Activated CD4-positive, CD25-positive, alpha-beta regulatory T cell treated with anti-CD3 and anti-CD28 coated beads, Interleukin-2, amount 50 U/mL, for 72 hours (primary cell): ENCODE measurements at regions not wholly inside any gene's neighbourhood (a gene's known extent, or its start where the extent isn't known, plus 50 kb on each side); places are given as distances from the start of the nearest gene placed in this dataset.
"Not testable (repeated sequence)": the region's sequence is repeated elsewhere in the genome, so short reads cannot be mapped to it uniquely, and the experiment has no call there.

Experiments used
- DNase-seq: peaks from one replicate; pipeline ENCODE4 v3.0.0; 2021

DNA sequence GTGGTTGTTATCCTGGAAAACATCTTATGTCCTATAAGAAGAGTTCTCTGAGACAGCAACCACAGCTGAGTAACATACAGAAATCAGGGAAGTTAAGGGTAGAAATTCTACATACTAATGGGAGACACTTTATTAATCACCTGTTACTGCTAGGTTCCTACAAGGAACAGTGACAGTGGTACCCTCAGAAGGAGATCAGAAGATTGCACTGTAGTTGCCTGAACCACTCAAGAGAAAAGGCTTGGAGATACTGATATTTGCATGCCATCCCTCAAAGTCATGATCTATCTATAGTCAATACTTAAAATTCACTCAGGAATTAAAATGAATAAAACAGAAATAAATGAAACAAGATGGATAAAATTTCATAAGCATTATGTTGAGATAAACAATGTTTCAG, 136.0 kb downstream of the LMLN start:
- DNase-seq: no peak

DNA sequence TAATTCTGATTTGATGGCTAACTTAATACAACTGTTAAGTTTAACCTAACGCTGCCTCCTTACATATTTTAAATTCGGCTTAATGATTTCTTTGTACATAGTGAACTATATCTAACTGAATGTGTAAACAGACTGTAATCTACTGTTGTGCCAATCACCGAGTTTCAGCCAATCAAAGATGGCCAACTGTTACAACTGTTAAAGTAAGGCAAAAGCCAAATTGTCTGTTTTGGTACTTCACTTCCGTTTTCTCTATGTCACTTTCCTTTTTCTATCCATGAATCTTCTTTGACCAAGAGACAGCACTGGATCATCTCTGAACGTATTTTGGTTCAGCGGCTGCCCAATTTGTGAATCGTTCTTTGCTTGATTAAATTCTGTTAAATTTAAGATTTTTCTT, 137.0 kb downstream of the LMLN start:
- DNase-seq: no peak

DNA sequence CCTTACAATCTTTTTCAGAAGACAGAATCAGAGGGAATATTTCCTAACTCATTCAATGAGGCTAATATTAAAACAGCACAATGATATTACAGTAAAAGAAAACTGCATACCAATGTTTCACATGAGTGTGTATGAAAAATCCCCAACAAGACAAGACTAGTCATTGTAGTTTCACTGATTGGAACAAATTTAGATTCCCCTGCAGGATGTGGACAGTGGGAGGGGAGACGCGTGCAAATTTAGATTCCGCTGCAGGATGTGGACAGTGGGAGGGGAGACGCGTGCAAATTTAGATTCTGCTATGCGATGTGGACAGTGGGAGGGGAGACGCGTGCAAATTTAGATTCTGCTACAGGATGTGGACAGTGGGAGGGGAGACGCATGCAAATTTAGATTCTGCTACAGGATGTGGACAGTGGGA, 138.7 kb downstream of the LMLN start:
- DNase-seq: not testable (repeated sequence)

DNA sequence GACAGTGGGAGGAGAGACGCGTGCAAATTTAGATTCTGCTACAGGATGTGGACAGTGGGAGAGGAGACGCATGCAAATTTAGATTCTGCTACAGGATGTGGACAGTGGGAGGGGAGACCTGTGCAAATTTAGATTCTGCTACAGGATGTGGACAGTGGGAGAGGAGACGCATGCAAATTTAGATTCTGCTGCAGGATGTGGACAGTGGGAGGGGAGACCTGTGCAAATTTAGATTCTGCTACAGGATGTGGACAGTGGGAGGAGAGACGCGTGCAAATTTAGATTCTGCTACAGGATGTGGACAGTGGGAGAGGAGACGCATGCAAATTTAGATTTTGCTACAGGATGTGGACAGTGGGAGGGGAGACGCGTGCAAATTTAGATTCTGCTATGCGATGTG, 143.1 kb downstream of the LMLN start:
- DNase-seq: not testable (repeated sequence)

DNA sequence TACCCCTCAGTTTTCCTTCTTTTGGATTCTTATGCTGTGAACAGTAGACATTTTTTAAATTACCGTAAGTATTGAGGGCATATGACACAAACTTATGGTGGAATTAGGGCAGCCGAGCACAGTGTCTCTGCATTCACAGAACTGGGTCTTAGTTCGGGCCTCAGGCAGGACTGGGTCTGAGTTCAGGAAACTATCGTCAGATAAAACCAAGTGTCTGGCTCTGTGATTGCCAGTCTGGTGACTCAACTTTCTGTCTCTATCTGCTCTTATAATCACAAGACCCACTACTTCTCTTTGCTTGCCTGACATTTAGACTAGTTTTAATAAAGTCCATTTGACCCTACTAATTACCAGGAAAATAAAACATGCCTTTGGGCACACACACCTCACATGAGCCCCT, 146.2 kb downstream of the LMLN start:
- DNase-seq: no peak

DNA sequence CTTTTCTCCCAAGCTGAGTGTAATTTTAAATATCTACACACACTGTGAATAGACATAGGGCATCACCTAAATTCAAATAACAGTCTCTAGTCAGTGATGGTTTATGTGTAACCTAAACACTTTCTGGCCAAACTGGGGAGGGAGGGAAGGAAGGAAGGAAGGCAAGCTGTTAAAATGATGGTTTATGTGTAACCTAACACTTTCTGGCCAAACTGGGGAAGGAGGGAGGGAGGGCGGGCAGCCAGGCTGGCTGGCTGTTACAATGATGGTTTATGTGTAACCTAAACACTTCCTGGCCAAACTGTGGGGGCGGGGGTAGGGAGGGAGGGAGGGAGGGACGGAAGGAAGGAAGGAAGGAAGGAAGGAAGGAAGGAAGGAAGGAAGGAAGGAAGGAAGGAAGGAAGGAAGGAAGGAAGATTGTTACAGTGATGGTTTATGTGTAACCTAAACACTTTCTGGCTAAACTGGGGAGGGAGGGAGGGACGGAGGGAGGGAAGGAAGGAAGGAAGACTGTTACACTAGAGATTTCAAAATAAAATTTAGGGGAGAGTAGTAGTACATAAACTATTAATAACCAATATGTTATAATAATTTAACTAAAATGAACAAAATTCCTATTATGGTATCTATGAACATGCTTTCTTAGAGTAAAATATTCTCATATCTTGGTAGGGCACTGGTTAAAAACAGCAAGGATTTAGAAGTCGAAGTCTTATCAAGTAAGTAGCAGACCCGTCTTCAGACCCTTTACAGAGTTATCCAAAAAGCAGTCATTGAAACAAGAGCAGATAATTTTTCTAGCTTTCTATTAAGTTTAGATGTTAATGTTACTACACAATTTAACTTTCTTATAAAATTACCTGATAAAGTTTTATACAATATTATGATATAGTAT, 148.1 kb downstream of the LMLN start:
- no peak for DNase-seq

DNA sequence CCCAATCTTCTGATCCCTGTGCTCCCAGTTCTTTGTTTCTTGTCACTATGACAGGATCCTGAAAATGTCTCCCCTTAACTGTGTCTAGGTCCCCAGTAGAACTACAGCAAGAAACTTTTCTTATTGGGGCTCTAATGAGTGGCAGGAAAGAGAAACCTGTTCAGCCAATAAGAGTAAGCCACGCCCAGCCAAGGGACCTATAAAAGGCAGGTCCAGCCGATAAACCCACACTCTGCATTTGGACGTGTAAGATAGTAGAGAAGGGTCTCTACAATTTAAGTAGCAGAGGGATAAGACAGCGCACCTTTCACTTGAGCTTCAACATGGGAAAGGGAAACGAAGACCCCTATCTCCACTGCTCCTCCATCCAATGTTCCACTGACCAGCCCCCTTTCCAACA, 149.9 kb downstream of the LMLN start:
- no peak for DNase-seq

DNA sequence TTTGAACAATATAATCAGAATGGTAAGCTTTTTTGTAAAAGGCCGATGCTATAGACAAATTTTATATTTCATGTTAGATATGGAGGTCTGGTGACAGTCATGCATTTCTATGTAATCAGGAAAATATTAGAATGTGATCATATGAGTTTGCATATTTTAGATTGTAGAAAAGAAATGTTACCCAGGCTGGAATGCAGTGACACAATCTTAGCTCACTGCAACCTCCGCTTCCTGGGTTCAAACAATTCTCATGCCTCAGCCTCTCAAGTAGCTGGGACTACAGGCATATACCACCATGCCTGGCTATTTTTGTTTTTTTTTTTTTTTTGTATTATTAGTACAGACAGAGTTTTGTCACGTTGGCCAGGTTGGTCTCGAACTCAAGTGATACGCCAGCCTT, 152.0 kb downstream of the LMLN start:
- DNase-seq: no peak

DNA sequence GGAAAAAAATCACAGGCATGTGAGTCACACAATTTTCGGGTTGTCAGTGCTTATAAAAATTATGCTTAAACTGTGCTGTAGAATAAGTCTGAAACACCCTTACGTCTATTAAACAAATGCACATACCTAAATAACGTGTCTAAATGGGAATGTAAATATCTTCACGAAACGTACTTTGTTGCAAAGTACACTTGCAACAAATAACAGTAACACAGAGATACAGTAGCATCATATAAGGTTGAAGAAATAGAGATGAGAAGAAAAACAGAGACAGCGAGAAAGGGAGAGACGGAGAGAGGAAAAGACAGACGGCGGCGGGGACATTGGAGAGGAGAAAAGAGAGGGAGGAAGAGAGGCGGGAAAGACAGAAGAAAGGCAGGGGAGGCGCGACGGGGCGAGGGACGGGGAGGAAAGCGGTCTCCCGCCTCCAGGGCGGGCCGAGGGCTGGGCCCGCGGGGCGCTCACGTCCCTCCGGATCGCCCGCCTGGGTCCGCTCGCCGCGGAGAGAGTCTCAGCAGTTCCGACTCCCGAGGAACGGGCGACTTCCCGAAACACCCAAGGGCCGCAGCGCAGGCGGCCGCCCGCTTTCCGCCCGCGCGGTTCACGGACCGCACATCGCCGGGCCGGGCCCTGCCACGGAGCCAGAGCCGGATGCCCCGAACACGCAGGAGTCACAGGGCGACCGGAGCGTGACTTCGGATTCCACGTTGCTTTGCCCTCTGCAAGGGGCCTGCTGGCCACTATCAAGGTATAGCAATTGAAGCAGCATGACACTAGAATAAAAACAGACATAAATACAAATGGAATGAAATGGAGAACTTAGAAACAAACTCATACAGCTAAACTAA, 153.4 kb downstream of the LMLN start:
- DNase-seq: no peak

DNA sequence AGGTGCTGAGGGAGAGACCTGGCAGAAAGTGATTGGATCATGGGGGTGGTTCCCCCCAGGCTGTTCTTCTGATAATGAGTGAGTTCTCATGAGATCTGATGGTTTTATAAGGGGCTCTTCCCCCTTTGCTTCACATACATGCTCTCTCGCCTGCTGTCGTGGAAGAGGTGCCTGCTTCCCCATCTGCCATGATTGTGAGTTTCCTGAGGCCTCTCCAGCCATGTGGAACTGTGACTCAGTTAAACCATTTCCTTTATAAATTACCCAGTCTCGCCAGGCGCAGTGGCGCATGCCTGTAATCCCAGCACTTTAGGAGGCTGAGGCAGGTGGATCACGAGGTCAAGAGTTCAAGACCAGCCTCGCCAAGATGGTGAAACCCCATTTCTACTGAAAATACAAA, 154.5 kb downstream of the LMLN start:
- DNase-seq: not testable (repeated sequence)

DNA sequence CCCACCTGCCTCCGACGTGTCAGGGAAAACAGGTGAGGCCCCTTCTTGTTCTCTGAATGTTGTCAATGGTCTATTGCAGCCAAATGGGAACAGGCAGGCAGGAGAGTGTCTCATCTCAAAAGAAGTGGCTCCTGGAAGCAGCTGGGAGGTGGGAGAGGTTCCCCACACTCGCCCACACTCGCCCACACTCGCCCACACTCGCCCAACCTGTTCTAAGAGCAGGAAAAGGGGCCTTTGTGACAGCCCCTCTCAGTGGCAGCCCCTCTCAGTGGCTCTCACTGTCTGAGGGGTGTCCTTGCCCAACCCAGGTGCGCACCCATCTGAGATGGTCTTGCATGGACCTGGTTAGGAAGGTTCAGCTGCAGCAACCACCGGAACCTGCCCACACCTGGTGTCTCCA, 162.2 kb downstream of the LMLN start:
- not testable (repeated sequence) for DNase-seq

DNA sequence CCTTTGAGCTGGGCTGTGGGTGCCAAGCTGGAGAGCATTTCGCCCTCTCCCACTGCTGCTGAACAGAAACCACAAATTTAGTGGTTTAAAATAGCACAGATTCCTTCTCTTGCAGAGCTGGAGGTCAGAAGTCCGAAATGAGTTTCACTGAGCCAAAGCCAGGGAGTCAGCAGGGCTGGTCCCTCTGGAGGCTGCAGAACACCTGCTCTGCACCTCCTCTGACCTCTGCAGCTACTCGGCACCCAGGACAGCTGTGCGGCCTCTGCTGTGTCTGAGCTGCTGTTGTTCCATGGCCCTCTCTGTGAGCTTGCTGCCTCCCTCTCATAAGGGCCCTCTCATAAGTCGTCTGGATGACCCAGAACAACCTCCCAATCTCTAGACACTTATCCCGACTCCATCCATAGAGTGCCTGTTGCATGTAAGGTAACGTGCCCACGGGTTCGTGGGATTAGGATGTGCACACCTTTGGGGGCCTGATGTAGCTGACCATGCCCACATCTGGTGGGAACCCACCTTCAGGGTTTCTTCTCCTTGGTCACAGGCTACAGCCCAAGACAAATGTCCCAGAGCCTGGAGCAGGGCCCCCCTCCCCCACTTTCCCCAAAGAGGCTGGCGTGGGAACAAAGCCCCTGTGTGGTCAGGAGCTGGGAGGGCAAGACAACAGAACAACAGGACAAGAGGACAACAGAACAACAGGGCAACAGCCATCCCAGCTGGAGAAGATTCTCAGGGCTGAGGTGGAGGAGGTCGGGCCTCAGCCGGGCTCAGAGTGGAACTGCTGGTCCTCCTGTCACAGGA, 177.2 kb downstream of the LMLN start:
- DNase-seq: not testable (repeated sequence)

DNA sequence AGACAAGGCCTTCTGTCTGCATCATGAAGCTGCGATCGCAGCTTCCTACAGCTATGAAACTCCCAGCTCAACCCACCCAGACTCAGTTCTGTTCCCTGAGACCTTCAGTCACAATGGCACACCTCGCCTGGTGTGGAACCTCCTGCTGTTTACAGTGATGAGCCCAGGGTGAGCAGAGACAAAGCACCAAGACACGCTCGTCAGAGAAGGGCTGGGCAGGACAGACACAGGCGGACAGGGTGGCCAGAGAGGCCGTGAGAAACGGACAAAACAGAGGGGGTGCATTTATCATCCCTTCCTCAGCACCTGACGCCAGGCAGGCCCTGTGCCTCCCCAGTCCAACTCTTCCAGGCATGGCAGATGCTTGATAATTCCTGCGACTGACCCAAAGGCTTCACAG, 178.2 kb downstream of the LMLN start:
- DNase-seq: not testable (repeated sequence)

DNA sequence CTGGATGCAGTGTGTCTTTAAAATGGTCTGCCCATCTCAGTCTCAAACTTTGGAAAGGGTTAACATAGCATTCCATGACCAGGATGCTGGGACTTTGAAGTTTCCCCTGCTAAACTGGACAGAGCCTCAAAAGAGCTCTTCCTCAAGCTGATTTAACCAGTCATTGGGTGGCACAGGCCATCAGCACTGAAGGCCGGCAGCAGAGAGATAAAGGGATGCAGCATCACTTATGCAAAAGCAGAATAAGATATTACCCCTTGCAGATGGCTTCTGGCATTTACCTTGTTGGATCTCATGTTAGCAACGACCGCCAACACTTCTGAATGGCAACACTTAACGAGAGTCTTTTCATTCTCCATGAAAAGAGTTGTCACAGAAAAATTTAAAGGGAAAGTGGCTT, 179.0 kb downstream of the LMLN start:
- DNase-seq: not testable (repeated sequence)

DNA sequence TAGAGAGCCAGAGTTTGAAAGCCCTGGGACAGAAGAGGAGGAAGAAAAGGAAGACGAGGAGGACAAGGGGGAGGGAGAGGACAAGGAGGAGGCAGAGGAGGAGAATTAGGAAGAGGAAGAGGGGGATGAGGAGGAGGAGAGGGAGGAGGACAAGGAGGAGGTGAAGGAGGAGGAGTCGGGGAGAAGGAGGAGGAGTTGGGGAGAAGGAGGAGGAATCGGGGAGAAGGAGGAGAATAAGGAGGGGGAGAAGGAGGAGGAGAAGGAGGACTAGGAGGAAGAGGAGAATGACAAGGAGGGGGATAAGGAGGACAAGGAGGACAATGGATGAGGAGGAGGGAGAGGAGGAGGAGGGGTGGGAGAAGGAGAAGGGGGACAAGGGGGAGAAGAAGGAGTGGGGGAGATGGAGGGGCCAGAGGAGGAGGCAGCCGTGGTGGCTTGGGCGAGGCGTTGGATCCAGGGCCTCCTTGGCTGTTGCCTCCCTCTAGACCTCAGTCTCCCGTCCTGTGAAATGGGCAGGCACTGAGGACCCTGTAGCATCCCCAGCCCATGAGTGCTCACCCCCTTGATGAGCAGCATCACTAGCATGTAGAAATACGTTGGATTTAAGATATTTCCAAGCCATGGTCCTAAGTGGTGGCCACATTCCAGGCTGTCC, 179.6 kb downstream of the LMLN start:
- DNase-seq: not testable (repeated sequence)

DNA sequence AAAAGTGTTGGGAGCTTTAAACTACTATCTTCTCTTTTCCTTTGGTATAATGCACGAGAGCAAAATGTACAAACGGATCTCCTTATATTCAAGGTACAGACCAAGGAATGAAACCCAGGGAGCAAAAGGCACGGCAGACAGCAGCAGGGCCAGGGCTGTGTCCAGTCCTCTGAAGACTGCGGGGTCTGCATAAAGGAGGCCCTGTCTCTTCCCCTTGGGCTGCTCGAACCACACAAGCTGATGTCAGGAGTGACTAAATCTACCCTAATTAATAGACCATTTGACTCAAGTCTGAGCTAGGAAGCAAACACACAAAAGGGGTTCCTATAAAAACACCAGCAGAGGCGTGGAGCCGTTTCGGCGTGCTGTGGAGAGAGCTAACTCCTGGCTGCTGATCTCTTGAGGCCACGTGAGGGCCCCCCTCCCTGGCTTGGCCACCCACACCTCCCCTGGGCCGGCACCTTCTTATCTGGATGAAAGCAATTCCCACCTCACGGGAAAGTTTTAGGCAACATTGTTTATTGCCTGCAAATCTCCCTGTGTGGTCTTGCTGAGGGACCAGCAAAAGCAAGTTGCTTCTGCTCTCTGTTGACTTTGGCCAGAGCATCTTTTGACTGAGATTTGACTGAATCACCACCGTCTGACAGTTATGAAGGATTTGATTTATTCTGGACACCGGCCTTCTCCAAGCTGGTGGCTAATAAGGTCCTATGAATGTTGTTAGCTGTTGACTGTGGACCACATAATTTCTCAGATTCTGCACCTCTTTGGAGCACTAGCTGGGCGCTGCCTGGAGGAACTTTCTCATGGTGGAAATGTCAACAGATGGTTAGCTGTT, 183.5 kb downstream of the LMLN start:
- DNase-seq: not testable (repeated sequence)

DNA sequence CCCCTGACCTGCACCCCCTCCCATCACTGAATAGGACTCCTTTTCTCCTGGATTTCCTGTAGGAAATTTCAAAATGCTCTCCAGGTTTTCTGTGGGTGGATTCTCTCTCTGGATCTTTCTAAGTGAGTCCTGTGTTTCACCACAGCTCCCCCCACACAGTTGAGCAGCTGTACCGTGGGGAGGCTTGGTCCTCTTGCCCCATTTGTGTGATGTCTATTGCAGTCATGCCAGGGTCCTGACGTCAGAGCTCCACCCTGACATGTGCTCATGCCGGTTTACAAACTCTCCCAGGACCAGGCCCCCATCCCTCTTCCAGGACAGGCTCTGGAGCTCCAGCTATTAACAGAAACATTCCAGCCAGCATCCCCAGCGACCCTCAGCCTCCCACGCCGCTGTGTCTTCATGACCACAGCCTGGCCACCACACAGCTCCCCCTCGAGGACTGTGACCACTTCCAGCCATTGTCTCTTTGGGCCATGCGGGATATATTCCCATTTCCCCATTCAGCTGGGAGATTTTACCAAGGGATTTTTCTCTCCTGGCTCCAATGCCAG, 185.3 kb downstream of the LMLN start:
- not testable (repeated sequence) for DNase-seq

DNA sequence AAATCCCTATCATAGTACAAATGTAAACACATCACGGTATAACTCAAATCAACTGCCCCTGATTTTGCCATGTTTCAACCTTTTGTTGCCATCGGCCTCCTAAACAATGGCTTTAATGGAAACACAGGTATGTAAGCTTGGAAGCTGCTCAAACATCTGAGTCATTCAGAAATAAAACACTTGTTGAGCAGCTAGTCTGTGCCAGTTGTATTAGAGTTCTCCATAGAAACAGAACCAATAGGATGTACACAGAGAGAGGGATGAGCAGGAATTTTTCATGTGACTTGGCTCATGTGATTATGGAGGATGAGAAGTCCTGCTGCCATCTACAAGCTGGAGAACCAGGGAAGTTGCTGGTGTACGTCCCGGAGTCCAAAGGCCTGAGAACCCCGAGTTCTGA, 186.1 kb downstream of the LMLN start:
- DNase-seq: not testable (repeated sequence)

DNA sequence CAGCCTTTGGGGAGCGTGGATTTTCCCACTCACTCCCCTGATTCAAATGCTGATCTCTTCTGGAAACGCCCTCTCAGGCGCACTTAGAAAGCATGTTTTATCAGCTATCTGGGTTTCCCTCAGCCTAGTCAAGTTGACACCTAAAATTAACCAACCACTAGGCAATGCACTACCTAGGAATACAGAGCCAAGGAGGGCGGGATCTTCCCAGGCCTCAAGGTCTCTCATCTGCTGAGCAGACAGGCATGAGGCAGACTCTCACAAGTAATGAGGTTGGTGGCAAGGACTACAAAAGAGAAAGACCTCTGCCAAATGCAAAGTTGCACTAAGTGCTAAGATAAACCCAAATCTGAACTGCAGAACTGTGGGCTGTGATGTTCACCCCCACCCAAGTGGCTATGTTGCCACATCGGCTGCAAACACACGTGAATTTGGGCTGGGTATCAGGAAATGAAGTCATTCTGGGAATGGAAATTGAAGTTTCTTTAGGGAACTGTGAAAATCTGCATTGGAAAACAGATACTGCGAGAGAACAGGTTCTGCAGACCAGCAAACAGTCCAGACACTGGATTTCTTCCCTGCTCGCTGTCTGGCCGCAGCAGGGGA, 186.6 kb downstream of the LMLN start:
- DNase-seq: not testable (repeated sequence)

DNA sequence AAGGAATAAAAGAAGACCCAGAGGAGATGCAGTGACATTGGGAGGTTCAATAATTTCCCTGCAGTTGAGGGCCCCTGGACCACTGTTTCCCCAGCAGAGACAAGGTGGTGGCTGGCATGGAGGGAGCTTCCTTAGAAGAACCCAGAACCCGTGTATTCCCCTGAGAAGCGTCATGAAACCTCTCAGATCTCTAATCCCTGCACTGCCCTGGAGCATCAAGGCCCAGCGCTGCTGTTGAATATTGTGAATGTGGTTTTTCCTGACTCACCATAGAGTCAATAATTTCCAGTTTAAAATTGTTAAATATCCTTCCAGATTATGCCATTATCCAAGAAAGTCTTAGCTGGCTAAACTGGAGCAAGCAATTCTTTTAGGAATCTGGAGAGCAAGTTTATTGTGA, 187.2 kb downstream of the LMLN start:
- DNase-seq: not testable (repeated sequence)

DNA sequence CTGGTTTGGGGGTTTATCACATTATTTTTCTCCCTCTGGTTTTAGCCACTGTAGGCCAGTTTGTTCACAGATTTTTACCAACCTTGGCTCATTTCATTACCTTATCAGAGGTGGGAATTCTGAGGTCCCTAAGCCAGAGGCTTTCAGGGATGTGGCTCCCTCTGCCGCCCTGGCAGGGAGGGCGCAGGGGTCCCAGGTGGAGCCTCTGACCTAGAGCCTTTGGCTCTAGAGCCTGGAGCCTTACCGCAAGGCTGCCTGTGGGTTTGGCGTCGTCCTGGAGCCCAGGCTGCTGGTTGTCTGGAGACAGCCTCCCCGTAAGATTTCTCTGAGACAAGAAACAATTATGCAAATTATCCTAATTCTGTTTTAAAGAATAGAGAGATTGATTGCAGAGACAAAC, 188.0 kb downstream of the LMLN start:
- not testable (repeated sequence) for DNase-seq
